ENCODE measurements at regions not wholly inside any gene's neighbourhood (a gene's known extent, or its start where the extent isn't known, plus 50 kb on each side); places are given as distances from the start of the nearest gene placed in this dataset.

GRCh38 chr1:78348496-78349284 lies 142.1 kb upstream of the PTGFR start:
- Histone ChIP-seq H3K9ac (ENCODE audit: insufficient read depth in 1 of 2, low read length in 2 of 2) (no peak overlapping the region), H3K27ac (ENCODE audit: low read depth in 1 of 2, low read length in 1 of 2) (no peak overlapping the region), H3K9me3 (ENCODE audit: control insufficient read depth in 4 of 4, insufficient read depth in 3 of 4, low read length in 3 of 4) (no peaks in the 10 kb centered on the region), H3K4me3 (no peak overlapping the region), H3K4me1 (ENCODE audit: control insufficient read depth in 5 of 5, insufficient read depth in 5 of 5, low read length in 5 of 5) (peaks cover 0 to 4% (median 0%) of the 10 kb centered on the region in 5 donors), H3K27me3 (ENCODE audit: control insufficient read depth in 3 of 3, insufficient read depth in 3 of 3, low read length in 2 of 3) (no peaks in the 10 kb centered on the region), H3K36me3 (ENCODE audit: control insufficient read depth in 4 of 4, insufficient read depth in 4 of 4, low read length in 4 of 4) (no peaks in the 10 kb centered on the region)
- no peak for TF ChIP-seq CTCF (IDR thresholded peaks at IDR 0.05; ENCODE audit: control extremely low read depth, extremely low read depth)
- ATAC-seq (ENCODE audit: insufficient read depth, low FRiP score) (no peak), DNase-seq (no peak)

- no peak overlapping the region for H3K4me3 ChIP-seq
- H3K36me3 ChIP-seq (ENCODE audit: control insufficient read depth in 4 of 4, insufficient read depth in 4 of 4, low read length in 4 of 4) = no peaks in the 10 kb centered on the region
- H3K4me1 ChIP-seq (ENCODE audit: control insufficient read depth in 5 of 5, insufficient read depth in 5 of 5, low read length in 5 of 5) = peaks cover 0 to 4% (median 0%) of the 10 kb centered on the region in 5 donors
- H3K9ac ChIP-seq (ENCODE audit: insufficient read depth in 1 of 2, low read length in 2 of 2) = no peak overlapping the region
- DNase-seq (peak in 1 of 3 donors; percentile 42), ATAC-seq (ENCODE audit: insufficient read depth, low FRiP score) (no peak)
- WGBS, 2 donors = 64 to 77% methylated on average over 2 of the region's 2 CpGs
- no peaks in the 10 kb centered on the region for H3K27me3 ChIP-seq (ENCODE audit: control insufficient read depth in 3 of 3, insufficient read depth in 3 of 3, low read length in 2 of 3)
- H3K9me3 ChIP-seq (ENCODE audit: control insufficient read depth in 4 of 4, insufficient read depth in 3 of 4, low read length in 3 of 4) = peaks cover 0 to 3% (median 0%) of the 10 kb centered on the region in 4 donors
- no peak for TF ChIP-seq CTCF (IDR thresholded peaks at IDR 0.05; ENCODE audit: control extremely low read depth, extremely low read depth)
- no peak overlapping the region for H3K27ac ChIP-seq (ENCODE audit: low read depth in 1 of 2, low read length in 1 of 2)
Observed at GRCh38 chr1:78351551-78352216, 139.1 kb upstream of the PTGFR start.

GRCh38 chr1:78355656-78356055 lies 135.1 kb upstream of the PTGFR start:
- H3K4me3 ChIP-seq = no peak overlapping the region
- H3K27me3 ChIP-seq (ENCODE audit: control insufficient read depth in 3 of 3, insufficient read depth in 3 of 3, low read length in 2 of 3) = no peaks in the 10 kb centered on the region
- H3K4me1 ChIP-seq (ENCODE audit: control insufficient read depth in 5 of 5, insufficient read depth in 5 of 5, low read length in 5 of 5) = peaks cover 0 to 4% (median 0%) of the 10 kb centered on the region in 5 donors
- no peaks in the 10 kb centered on the region for H3K36me3 ChIP-seq (ENCODE audit: control insufficient read depth in 4 of 4, insufficient read depth in 4 of 4, low read length in 4 of 4)
- TF ChIP-seq CTCF (IDR thresholded peaks at IDR 0.05; ENCODE audit: control extremely low read depth, extremely low read depth) = no peak
- H3K9me3 ChIP-seq (ENCODE audit: control insufficient read depth in 4 of 4, insufficient read depth in 3 of 4, low read length in 3 of 4) = peaks cover 0 to 3% (median 0%) of the 10 kb centered on the region in 4 donors
- peak in 2 of 3 donors; percentile 14 to 43 for DNase-seq
- no peak overlapping the region for H3K9ac ChIP-seq (ENCODE audit: insufficient read depth in 1 of 2, low read length in 2 of 2)
- no peak for ATAC-seq (ENCODE audit: insufficient read depth, low FRiP score)
- 42 to 70% methylated on average over 1 of the region's 1 CpG for WGBS, 2 donors
- no peak overlapping the region for H3K27ac ChIP-seq (ENCODE audit: low read depth in 1 of 2, low read length in 1 of 2)
